Activated CD4-positive, alpha-beta T cell treated with anti-CD3 and anti-CD28 coated beads for 48 hours (primary cell): ENCODE measurements at regions not wholly inside any gene's neighbourhood (a gene's known extent, or its start where the extent isn't known, plus 50 kb on each side); places are given as distances from the start of the nearest gene placed in this dataset.
"Not testable (repeated sequence)": the region's sequence is repeated elsewhere in the genome, so short reads cannot be mapped to it uniquely, and the experiment has no call there.

Source experiments
- DNase-seq: peaks from one replicate; pipeline ENCODE4 v3.0.0-alpha.2; 2020

DNA sequence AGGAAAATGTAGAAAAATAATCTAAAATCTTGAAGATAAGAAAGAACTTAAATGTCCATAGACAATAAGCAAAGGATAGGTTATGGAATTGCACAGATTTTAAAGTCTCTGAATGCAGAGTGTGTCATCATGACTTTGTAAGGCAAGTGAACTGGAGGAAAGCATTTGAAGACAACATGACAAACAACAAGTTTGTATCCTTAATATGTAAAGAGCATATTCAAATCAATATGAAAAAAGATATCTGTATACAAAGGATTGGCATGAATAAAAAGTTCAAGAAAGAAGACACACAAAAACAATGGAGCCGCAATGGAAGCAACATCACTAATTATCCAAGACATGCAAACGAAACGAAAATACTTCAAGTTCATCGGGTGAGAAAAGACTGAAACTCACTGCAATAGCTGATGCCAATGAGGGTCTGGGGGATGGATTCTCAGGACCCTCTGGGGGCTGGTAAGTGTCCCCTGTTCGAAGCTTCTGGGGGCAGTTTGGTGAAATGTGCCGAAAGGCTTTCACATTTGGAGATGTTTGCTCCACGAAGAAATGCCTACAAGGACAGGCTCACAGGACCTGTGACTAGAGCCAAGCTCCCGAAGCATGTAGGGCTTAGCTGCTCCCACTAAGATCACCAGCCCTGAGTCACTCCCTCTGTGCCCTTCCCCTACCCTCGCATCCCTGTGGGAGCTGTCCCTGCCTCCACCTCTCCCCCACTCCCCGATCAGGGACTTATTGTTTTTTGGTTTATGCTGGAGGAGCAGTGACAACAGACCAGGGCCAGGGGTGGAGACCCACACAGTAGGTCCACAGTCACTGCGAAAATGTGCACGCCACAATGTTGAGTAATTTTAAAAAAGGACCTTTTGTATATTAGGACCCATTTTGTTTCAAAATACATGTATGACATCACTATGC is 345.7 kb upstream of the SFSWAP start:
- DNase-seq, result no peak

GRCh38 chr12:131365821-131366260 is 345.0 kb upstream of the SFSWAP start:
- no peak for DNase-seq

GRCh38 chr12:131366261-131366871 is 344.5 kb upstream of the SFSWAP start:
- DNase-seq, result no peak

DNA sequence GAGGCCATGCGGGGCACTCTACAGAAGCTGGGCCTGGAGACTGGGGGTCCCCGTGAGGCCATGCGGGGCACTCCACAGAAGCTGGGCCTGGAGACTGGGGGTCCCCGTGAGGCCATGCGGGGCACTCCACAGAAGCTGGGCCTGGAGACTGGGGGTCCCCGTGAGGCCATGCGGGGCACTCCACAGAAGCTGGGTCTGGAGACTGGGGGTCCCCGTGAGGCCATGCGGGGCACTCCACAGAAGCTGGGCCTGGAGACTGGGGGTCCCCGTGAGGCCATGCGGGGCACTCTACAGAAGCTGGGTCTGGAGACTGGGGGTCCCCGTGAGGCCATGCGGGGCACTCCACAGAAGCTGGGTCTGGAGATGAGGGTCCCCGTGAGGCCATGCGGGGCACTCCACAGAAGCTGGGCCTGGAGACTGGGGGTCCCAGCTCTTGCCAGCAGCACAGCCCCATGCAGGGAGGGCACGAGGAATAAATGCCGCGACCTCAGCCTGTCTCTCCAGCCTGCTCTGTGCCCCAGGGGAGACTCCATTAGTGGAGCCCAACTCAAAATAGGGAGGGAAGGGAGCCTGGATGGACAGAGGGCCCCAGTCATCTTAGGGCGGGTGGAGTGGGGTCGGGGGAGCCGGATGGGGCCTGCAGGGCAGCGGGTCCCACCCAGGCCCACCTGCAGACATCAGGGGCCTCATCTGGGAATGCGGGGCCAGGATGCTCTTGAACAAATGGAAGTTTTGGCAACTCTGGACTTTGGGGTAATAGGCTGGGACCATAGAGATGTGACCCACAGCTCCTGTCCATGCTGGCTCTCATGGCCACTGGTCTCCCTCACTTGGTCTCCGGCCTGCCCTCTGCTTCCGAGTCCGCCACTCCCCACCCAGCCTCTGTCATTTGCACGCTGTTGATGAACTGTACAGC is 343.6 kb upstream of the SFSWAP start:
- not testable (repeated sequence) for DNase-seq

- DNase-seq, result no peak
Measured at GRCh38 chr12:131367983-131368667, 342.8 kb upstream of the SFSWAP start.

DNA sequence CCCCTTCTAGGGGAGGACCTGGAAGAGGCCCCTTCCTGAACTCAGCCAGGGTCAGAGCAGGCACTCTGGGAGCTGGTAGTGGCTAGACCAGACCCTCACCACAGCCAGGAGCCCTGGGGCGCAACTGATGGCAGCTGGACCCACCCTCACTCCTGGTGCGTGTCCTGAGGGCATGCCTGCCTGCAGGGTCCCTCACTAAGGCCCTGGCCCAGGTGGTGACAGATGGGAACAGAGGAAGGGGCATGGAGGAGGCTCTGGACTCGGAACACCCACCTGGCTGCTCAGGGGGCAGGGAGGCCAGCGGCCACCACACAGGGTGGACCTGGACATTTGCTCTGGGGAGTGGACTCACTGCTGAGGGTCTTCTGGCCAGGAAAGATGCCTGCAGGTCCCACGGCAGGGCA is 342.2 kb upstream of the SFSWAP start:
- DNase-seq, result no peak

DNA sequence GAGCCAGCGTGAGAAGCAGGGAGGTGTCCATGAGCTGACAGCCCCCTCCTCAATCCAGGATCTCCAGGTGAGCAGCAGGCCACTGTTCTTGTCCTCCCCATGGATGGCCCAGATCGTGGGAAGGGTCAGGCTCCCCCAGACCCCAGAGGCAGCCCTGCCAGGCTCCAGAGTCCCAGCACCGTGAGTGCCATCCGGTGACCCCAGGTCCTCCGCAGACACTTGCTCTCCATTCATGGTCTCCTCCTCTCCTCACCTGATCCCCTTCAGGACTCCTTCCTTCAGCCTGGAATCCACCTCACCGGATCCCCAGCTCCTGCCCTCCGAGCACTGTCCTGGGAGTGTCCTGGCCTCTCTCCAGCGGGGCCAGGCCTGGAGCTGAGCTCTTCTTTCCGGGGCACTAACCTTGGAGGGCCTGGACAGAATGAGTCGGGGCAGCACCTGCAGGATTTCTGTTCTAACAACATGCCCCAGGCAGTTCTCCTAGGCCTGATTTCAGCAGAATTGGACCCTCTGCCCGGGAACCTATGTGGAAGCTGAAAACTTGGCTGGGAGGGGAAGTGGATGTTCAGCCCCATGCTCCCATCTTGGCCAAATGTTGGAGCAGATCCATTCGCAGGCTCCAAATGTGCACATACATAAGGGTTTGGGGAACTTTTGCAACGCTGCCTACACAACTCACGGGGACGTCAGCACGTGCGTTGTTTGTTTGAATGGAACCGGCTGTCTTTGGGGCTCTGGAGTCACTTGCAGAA is 341.6 kb upstream of the SFSWAP start:
- DNase-seq, result no peak

- no peak for DNase-seq
Measured at GRCh38 chr12:131370321-131370720, 340.6 kb upstream of the SFSWAP start.

DNA sequence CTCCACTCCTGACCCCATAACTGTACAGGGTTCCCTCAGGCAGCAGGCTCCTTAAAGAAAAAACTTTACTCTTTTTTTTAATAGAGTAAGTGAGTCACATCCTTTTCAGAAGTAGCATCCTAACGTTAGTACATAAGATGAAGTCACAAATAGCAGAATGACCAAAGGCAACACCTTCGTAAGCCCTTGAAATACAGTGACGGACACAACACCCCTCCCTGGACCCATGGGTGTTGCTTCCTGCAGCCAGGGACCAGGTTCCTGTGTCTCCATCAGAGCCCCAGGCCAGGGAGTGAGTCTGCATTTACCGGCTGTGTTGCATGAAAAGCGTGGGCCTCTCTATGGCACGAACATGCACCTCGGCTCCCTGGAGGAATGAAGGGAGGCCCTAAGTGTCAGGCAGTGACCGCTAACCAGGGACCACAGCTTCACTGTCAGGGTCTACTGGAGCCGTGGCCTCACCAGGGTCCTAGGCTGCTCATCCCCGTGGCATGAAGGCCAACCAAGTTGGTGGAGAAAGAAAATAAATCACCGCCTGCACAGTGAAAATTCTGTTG is 340.0 kb upstream of the SFSWAP start:
- no peak for DNase-seq

DNA sequence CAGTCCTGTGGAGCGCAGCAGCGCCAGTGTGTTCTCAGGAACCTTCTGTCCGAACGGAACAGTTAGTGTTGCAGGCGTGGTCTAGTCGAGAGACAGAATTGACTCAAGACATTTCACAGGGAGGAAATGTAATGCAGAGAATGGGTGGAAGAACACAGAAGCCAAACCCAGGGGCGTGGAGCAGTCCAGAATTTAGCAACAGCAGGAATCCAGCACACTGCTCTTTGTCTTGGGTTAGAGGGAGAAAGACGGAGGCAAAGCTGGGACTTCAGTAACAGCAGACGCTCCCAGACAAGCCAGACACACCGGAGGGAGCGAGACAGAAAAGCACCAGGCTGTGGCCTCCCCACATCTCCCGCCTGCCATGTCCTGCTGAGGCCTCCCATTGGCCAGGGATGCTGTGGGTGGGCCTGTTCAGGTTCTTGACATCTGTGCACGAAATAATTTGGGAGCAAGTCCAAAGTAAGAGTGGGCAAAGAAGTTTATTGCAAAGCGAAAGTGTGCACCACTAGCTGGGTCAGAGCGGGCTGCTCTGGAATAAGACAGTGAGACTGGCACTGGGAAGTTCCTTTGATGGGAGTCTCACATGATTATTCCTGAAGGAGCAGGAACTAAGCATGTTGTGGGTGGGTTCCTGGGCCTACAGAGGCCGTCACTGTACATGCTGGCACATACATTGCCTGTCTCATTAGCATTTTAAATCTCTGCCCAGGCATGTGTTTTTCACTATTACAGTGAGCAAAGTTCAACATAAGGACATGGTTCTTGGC is 339.3 kb upstream of the SFSWAP start:
- DNase-seq, result no peak

GRCh38 chr12:131372171-131372475 is 338.8 kb upstream of the SFSWAP start:
- DNase-seq, result no peak

DNA sequence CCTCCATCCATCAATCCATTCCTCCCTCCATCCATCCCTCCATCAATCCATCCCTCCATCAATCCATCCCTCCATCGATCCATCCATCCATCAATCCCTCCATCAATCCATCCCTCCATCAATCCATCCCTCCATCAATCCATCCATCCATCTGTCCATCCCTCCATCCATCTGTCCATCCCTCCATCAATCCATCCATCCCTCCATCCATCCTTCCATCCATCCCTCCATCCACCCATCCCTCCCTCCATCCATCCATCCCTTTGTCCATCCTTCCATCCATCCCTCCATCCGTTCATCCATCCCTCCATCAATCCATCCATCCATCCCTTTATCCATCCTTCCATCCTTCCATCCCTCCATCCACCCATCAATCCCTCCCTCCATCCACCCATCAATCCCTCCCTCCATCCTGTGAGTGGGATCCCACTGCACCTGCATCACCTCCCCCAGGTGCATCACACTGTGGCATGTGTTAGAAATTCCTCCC is 338.1 kb upstream of the SFSWAP start:
- no peak for DNase-seq

GRCh38 chr12:131375261-131375971 is 335.5 kb upstream of the SFSWAP start:
- DNase-seq, result no peak

DNA sequence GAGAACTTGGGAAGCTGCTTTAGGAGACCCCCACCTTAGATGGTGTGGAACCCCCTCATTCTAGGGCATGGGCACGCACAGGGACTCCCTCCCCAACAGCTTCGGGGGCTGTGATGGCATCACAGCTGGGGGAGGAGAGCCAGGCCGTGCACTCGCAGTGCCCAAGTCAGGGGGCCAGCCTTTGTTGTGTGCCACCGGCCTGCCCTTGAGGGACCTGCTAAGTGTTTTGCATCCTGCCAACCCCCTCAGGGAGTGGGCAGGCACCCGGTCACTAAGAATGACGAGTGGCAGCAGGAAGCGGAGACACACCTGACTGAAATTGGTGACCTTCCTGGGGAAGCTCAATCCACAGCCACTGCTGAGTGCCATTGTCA is 334.9 kb upstream of the SFSWAP start:
- no peak for DNase-seq

DNA sequence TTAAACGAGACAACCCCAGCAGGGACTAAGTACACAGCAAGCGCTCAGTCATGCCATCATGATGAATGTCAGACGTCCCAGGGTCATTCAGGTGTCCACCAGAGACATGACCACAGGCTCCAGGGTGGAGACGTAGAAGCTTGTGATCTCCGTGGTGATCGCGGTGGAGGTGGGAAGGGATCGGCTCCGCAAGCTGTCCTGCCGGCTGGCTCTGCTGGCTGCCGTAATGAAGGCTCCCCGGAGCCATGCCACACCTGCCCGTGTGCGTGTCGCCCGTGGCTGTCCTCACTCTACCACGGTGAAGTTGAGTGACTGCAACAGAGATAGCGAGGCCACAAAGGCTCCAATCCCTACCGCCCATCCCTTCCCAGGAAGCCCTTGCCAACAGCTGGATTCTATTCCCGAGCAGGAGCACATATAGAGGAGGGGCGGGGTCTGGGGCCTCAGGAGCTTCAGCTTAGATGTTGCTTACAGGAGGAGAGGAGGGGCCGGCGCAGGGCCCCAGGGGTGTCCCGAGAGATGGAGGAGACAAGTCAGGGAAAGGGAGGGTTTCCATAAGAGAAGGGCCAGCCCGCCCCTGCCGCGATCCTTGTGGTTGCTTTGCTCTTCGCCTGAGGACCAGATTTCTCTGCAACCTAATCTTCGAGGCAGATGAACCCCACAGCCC is 332.6 kb upstream of the SFSWAP start:
- no peak for DNase-seq

DNA sequence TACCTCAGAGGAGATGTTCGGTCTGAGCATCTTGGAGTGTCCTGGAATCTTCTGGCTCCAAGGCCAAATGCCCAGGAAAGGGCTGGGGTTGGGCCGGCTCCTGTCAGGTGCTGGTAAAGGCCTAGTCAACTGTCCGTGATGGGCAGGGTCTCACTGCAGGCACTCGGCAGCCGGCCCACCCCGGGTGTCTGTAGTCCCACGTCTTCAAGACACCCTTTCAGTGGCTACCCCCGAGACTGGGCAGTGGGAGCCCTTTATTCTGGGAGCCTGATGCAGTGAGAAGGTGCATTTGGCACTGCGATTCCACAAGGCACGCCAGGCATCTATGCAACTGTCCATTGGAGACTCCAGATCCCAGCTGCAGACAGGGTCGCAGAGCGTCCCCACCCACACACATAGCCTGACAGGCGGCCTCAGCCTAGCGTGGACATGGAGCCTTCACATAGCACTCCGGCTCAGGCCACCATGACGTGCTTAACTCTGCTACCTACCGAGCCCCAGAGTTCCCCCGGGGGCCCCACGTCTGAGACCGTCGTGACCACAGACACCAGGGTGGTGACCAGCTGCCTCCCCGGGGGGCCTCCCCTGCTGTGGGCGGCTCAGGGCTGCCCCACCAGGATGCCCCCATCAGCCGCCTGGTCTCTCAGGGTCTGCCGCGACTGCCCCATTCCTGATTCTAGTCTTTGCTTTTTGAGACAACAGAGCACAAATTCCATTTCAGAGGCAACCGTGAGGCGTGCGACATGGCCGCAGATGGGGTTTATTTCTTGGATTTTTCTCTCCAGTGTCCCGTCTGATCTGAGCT is 331.8 kb upstream of the SFSWAP start:
- no peak for DNase-seq

DNA sequence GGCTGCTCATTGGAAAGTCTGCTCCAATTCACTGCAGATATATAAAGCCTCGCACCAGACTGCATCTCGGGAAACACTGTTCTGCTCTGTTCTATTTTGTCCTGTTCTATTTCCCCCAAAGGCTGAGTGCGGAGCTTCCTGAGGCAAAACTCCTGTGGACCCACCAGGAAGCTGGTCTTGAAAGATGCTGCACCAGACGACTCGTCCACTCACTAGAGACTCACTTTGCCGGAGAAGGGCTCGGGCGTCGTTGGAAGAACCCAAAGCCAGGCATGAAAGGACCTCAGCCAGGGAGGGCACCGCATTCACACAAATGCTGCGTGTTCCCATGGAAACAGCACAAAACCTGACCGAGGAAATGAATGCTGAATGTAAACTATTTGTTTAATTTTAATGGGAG is 331.2 kb upstream of the SFSWAP start:
- DNase-seq, result no peak

- DNase-seq, result no peak
Measured at GRCh38 chr12:131380220-131380964, 330.5 kb upstream of the SFSWAP start.
